ENCODE measurements at regions not wholly inside any gene's neighbourhood (a gene's known extent, or its start where the extent isn't known, plus 50 kb on each side); places are given as distances from the start of the nearest gene placed in this dataset.

DNA sequence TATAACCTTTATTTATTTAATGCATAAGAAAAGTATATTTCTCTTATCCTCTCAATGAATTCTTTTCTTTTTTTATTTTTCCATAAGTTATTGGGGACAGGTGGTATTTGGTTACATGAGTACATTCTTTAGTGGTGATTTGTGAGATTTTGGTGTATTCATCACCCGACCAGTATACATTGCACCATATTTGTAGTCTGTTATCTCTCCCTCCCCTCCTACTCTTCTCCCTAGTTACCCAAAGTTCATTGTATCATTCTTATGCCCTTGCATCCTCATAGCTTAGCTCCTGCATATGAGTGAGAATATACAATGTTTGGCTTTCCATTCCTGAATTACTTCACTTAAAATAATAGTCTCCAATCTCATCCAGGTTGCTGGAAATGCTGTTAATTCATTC, 1900.0 kb upstream of the SEL1L start:
- H3K27ac ChIP-seq = no peak overlapping the region
- TF ChIP-seq ZFX (IDR thresholded peaks at IDR 0.05; ENCODE audit: borderline replicate concordance) = no peak
- no peak for TF ChIP-seq CTCF (IDR thresholded peaks at IDR 0.05)

GRCh38 chr14:83441801-83442200, 1908.1 kb upstream of the SEL1L start:
- no peak overlapping the region for H3K27ac ChIP-seq
- TF ChIP-seq CTCF (IDR thresholded peaks at IDR 0.05) (no peak), ZFX (IDR thresholded peaks at IDR 0.05; ENCODE audit: borderline replicate concordance) (no peak)

- TF ChIP-seq CTCF (IDR thresholded peaks at IDR 0.05) = no peak
- no peak overlapping the region for H3K27ac ChIP-seq
Observed at GRCh38 chr14:83455561-83455960, 1921.9 kb upstream of the SEL1L start.

DNA sequence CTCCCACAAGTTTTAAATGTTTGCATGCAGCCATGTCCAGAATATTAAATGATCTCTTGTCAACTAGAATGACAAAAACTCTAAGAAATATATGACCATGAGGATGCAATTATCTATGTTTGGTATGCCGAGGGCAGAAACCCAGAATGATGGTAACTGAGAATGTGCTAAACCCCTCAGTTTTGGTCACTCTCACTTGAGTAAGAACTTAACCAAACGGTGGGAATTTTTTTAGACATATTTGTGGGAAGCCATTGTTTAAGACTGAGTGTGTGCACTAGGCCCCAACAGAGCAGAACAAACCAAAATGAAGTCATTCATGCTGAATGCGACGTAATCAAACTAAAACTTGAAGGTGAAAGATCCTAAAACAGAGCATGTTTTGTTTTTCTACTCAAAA, 1927.9 kb upstream of the SEL1L start:
- TF ChIP-seq CTCF (IDR thresholded peaks at IDR 0.05) (no peak), ZFX (IDR thresholded peaks at IDR 0.05; ENCODE audit: borderline replicate concordance) (no peak)

GRCh38 chr14:83462759-83463158, 1929.1 kb upstream of the SEL1L start:
- TF ChIP-seq CTCF (IDR thresholded peaks at IDR 0.05) = no peak

More for the DNA sequence above, 1927.9 kb upstream of the SEL1L start:
- no peak overlapping the region for H3K27ac ChIP-seq

DNA sequence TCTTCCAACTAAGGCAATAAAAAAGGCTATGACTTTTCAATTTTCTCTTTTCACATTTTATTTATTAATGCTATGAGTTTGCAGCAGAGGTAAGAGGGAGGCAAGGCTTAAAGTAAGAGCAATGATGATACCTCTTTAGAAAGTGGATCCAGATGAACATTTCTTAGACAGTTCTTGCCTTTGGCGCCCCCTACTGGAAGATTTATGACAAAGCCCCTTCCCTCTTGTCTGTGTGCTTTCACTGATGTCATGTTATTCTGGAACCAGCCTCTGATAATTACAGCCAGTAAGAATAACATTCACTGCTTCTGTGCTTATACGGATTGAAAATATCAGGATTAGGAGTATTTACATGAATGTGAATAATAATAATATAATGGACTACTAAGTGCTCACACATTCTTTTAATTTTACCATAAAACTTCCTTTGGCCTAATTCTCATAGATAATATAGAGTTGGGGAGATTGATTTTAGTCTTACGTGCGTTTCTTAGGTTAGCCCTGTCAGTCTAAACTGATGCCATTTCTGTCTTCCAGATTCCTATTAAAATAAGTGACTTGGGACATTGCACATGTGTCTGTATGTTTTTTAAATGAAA, 1929.9 kb upstream of the SEL1L start:
- TF ChIP-seq CTCF (IDR thresholded peaks at IDR 0.05) (peak; percentile 89), ZFX (IDR thresholded peaks at IDR 0.05; ENCODE audit: borderline replicate concordance) (no peak)
- H3K27ac ChIP-seq = no peak overlapping the region

More at GRCh38 chr14:83462759-83463158, 1929.1 kb upstream of the SEL1L start:
- no peak overlapping the region for H3K27ac ChIP-seq

GRCh38 chr14:83467811-83468210, 1934.2 kb upstream of the SEL1L start:
- H3K27ac ChIP-seq = no peak overlapping the region
- no peak for TF ChIP-seq CTCF (IDR thresholded peaks at IDR 0.05)

Data from 22Rv1 (cell line).